ENCODE measurements at regions not wholly inside any gene's neighbourhood (a gene's known extent, or its start where the extent isn't known, plus 50 kb on each side); places are given as distances from the start of the nearest gene placed in this dataset.
"Not testable (repeated sequence)": the region's sequence is repeated elsewhere in the genome, so short reads cannot be mapped to it uniquely, and the experiment has no call there.

DNA sequence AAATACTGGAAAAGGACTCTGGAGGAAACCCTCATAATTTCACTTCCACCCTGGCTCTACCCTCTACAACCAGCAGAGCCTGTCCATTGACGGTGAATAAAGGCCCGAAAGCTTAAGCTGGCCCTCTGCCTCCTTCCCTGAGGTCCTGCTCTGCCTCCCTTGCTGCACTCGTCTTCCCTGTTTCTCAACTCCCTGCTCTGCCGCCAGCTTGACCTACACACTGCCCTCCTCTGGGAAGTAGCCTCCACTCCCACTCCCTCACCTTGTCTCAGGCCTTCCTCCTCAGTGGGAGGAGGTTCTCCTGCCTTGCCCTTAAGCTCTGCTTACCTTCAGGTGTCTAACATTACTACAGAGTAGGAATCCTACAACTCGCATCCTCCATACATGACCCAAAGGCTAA is 608.6 kb upstream of the NR3C2 start:
- no peak for DNase-seq (ENCODE audit: low read depth in 4 of 4, low spot score in 2 of 4)

GRCh38 chr4:149048451-149049143 is 606.4 kb upstream of the NR3C2 start:
- no peak for DNase-seq (ENCODE audit: low read depth in 4 of 4, low spot score in 2 of 4)

- DNase-seq (ENCODE audit: low read depth in 4 of 4, low spot score in 2 of 4), result no peak
Observed at GRCh38 chr4:149047368-149047767, 605.2 kb upstream of the NR3C2 start.

DNA sequence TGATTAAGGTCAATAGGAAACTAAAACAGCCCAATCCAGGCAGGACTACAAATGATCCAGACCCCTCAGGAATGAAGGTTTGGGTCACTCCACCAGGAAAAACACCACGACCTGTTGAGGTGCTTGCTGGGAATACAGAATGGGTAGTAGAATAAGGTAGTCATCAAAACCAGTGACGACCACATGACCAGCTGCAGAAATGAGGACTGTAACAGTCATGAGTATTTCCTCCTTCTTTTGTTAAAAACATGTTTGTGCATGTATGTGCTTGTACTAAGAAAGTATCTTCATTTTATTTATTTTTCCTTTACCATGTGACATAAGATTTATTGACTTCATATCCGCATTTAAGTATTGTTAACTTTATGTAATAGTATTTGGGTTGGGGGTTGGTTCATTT is 603.5 kb upstream of the NR3C2 start:
- DNase-seq (ENCODE audit: low read depth in 4 of 4, low spot score in 2 of 4), result no peak

DNA sequence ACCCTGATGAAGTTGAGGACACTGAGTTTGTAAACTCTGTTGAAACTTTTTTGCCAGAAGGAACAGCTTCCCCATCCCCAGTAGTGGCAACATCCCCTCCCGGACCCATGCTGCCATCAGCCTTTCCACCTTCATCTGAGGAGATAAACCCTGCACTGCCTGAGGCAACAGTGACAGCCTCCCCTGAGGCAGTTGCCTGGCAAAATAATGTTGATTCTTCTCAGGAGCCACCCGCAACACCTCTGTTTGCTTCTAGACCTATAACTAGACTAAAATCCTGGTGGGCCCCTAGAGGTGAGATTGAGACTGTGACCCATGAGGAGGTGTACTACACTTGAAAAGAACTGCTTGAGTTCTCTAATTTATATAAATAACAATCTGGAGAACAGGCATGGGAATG is 597.6 kb upstream of the NR3C2 start:
- not testable (repeated sequence) for DNase-seq (ENCODE audit: low read depth in 4 of 4, low spot score in 2 of 4)

- no peak for DNase-seq (ENCODE audit: low read depth in 4 of 4, low spot score in 2 of 4)
Observed at GRCh38 chr4:149031399-149031798, 589.2 kb upstream of the NR3C2 start.

- DNase-seq (ENCODE audit: low read depth in 4 of 4, low spot score in 2 of 4), result no peak
Observed at GRCh38 chr4:149029056-149029651, 586.9 kb upstream of the NR3C2 start.

GRCh38 chr4:149026696-149027095 is 584.5 kb upstream of the NR3C2 start:
- no peak for DNase-seq (ENCODE audit: low read depth in 4 of 4, low spot score in 2 of 4)

DNA sequence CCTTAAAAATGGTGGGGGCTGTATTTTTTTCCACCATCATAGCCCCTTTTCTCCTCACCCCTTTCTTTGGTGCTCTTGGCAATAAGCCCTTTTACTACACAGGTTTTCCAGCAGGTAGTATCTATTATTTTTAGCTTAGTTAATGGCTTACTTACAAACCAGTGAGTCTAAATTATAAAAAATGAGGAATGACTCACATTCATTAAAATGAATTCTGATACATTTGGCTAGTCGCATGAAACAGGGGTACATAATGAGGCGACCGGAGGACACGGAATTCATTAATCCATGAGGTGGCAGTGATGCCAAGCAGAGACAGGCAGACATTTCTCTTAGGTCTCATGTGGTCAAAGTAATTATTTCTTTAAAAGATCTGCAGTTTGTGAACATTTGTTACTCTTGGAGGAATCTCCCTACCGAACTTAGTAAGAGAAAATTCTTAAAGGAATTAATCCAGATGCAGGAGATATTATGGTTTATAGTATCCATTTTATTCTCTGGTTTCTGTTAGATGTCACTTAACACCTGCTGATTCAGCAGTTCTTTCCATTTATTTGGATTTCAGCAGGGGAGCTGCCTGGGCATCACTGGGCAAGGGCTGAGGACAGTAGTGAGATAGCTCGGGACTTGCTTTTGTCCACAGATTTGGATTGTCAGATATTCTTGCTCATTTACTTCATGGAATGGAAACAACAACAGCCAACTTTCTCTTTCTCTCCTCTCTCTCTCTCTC is 575.0 kb upstream of the NR3C2 start:
- no peak for DNase-seq (ENCODE audit: low read depth in 4 of 4, low spot score in 2 of 4)

DNA sequence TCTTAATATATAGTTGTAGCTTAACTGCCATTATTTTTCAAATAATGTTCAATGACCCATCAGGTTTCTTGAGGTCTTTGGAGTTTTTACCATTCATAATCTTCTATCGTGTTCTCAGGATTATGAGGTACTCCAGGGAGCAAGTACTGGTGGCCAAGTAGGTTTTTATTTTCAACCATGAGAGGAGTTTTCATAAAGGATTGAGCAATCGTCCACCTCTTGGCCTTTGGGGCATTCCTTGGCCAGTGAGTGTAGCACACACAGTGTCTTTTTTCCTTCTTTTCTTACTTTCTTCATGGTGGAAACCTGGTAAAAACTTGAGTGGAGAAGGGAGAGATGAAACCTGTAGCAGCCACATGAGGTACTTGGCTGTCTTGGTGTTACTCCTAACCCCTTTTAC is 567.0 kb upstream of the NR3C2 start:
- no peak for DNase-seq (ENCODE audit: low read depth in 4 of 4, low spot score in 2 of 4)

DNA sequence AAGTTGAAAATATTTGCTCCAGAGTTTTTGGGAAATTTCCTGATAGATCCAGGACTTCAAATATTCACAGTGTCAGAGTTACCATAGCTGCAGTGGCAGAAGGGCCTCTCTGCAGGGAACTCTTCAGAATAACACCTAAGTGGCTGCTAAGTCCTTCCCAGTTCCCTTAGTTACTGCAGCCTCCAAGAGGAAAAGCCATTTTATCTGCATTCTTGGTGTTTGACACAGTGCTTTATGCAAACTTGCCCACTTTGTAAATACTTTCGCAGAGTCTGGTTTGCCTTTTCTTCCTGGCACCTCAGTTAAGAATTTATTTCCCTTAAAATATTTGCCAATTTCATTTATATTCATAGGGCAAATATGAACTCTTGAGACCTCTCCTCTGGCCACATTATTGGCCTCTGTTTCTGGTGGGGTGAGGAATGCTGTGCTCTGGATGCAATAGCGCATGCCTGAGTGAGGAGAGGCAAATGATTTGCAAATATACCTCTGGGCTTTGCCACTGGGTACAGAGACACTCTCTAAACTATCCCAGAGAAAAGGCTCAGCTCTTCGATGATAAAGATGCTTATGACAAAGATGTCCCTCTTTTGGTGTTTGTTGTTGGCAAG is 566.3 kb upstream of the NR3C2 start:
- no peak for DNase-seq (ENCODE audit: low read depth in 4 of 4, low spot score in 2 of 4)

DNA sequence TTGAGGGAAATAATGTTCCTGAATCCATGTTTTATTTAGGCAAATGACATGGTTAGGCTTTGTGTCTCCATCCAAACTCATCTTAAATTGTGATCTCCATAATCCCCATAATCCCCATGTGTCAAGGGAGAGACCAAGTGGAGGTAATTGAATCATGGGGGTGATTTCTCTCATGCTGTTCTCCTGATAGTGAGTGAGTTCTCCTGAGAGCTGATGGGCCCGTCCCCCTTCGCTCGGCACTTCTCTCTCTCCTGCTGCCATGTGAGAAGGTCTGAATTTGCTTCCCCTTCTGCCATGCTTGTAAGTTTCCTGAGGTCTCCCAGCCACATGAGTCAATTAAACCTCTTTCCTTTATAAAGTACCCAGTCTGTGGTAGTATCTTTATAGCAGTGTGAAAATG is 563.0 kb upstream of the NR3C2 start:
- no peak for DNase-seq (ENCODE audit: low read depth in 4 of 4, low spot score in 2 of 4)

GRCh38 chr4:148999924-149000323 is 557.7 kb upstream of the NR3C2 start:
- DNase-seq (ENCODE audit: low read depth in 4 of 4, low spot score in 2 of 4), result no peak

DNA sequence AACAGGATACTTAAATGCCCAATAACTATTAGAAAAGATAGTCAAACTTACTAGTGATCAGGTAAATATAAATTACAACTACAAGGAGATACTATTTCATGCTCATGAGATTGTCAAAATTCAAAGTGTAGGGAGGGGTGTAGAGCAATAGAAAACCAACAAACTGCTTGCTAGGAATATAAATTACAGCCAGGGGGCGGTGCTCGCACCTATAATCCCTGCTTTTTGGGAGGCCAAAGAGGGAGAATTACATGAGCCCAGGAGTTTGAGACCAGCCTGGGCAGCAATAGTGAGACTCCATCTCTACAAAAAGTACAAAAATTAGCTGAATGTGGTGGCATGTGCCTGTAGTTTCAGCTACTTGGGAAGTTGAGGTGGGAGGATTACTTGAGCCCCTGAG is 556.5 kb upstream of the NR3C2 start:
- DNase-seq (ENCODE audit: low read depth in 4 of 4, low spot score in 2 of 4), result no peak

- DNase-seq (ENCODE audit: low read depth in 4 of 4, low spot score in 2 of 4), result no peak
Observed at GRCh38 chr4:148986951-148987350, 544.7 kb upstream of the NR3C2 start.

DNA sequence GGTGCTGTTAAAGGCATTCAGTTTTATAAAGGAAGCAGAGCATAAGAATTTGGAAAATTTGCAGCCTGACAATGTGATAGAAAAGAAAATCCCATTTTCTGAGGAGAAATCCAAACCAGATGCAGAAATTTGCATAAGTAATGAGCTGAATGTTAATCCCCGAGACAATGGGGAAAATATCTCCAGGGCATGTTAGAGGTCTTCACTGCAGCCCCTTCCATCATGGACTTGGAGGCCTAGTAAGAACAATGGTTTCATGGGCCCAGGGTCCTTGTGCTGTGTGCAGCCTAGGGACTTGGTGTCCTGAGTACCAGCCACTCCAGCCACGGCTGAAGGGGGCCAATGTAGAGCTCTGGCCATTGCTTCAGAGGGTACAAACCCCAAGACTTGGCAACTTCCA is 542.7 kb upstream of the NR3C2 start:
- no peak for DNase-seq (ENCODE audit: low read depth in 4 of 4, low spot score in 2 of 4)

DNA sequence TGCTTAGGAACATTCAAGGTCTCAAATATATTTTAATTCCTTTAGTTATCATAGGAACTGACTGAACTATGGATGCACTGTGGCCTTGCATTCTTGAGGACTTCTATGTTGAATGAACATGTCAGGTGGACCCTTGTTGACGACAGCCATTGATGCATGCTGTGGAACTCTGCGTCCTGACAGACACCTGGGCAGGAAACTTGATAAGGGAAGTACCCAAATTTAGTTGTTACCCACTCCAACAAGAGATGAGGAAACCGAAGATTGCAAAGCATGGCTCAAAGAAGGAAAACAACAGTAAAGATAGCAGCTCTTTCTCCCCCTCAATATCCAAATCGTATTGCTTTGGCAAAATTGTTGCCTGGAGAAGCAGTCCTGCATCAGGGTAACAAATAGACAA is 540.0 kb upstream of the NR3C2 start:
- DNase-seq (ENCODE audit: low read depth in 4 of 4, low spot score in 2 of 4), result no peak

GRCh38 chr4:148980782-148981480 is 538.7 kb upstream of the NR3C2 start:
- DNase-seq (ENCODE audit: low read depth in 4 of 4, low spot score in 2 of 4), result no peak

DNA sequence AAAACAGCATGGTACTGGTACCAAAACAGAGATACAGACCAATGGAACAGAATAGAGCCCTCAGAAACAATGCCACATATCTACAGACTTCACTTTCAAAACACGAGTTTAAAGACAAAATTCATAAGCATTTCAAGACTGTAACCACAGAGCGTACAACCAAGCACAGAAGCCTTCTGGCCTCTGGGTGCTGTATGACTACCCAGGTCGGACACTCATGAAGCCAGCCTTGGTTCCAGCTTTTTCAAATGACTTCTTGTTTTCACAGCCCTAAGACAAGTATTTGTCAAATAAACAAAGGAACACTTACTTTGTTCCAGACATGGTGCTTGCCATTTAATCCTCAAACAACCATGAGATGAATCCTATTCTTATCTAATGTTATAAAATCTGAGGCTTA is 536.1 kb upstream of the NR3C2 start:
- DNase-seq (ENCODE audit: low read depth in 4 of 4, low spot score in 2 of 4), result no peak

DNA sequence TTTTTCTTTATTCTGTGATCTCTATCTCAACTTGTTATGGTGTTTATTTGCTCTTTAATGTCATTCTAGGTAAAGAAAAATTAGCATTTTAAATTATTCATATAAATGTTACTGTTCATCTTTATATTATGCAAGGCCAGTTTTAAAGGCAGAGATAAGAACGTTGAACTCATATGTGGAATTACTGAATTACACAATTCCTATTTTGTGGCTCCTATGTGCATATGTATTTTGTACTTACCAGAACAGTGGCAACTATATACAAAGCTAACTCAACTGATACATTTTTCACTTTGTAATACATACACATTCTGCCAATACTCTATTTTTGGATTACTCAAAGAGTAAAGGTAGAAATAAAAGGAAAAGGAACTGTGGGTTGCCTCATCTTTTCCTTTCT is 533.2 kb upstream of the NR3C2 start:
- DNase-seq (ENCODE audit: low read depth in 4 of 4, low spot score in 2 of 4), result no peak

DNA sequence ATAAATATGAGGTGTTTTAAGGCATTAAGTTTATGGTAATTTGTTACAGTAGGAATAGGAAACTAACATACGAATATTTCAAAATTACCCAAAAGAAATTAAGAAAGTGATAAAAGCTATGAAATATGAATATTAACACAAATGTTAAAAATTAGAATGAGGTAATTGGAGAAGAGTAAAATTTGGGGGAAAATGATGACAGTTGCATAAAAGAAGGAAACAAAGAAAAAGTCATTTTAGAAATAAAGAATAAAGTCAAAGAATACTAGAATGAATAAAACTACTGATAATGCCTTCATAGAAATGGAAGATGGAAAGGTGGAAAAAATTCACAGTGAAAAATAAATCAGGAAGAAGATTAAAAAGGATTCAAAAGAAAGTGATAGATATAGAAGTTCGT is 522.9 kb upstream of the NR3C2 start:
- DNase-seq (ENCODE audit: low read depth in 4 of 4, low spot score in 2 of 4), result no peak
